SJSA1 (cell line): ENCODE measurements at regions not wholly inside any gene's neighbourhood (a gene's known extent, or its start where the extent isn't known, plus 50 kb on each side); places are given as distances from the start of the nearest gene placed in this dataset.

Experiments used
- DNase-seq, 2 experiments: peaks; one replicate each; pipeline ENCODE4 v3.0.0-alpha.2; 2015 to 2020; ENCODE audit warnings: low spot score in 2 of 2, low read depth in 1 of 2
- H3K27ac ChIP-seq: fragments of 250-450 bp; sonication (Bioruptor Pico); 2 replicates; pipeline ENCODE4 v1.5.1; 2020; ENCODE audit warnings: mild to moderate bottlenecking, moderate library complexity
- H3K27me3 ChIP-seq: fragments of 250-450 bp; sonication (Bioruptor Pico); replicated peaks from 2 replicates; pipeline ENCODE4 v1.5.1; 2020; ENCODE audit warnings: mild to moderate bottlenecking, moderate library complexity
- H3K36me3 ChIP-seq: fragments of 250-450 bp; sonication (Bioruptor Pico); 2 replicates; pipeline ENCODE4 v1.5.1; 2020; ENCODE audit warnings: mild to moderate bottlenecking
- H3K4me1 ChIP-seq: fragments of 250-450 bp; sonication (Bioruptor Pico); replicated peaks from 2 replicates; pipeline ENCODE4 v1.6.1; 2021; ENCODE audit warnings: mild to moderate bottlenecking
- H3K4me3 ChIP-seq: fragments of 250-450 bp; sonication (Bioruptor Pico); 2 replicates; pipeline ENCODE4 v1.5.1; 2020; ENCODE audit warnings: mild to moderate bottlenecking
- H3K9me3 ChIP-seq: fragments of 250-450 bp; sonication (Bioruptor Pico); replicated peaks from 2 replicates; pipeline ENCODE4 v1.5.1; 2020; ENCODE audit warnings: mild to moderate bottlenecking

DNA sequence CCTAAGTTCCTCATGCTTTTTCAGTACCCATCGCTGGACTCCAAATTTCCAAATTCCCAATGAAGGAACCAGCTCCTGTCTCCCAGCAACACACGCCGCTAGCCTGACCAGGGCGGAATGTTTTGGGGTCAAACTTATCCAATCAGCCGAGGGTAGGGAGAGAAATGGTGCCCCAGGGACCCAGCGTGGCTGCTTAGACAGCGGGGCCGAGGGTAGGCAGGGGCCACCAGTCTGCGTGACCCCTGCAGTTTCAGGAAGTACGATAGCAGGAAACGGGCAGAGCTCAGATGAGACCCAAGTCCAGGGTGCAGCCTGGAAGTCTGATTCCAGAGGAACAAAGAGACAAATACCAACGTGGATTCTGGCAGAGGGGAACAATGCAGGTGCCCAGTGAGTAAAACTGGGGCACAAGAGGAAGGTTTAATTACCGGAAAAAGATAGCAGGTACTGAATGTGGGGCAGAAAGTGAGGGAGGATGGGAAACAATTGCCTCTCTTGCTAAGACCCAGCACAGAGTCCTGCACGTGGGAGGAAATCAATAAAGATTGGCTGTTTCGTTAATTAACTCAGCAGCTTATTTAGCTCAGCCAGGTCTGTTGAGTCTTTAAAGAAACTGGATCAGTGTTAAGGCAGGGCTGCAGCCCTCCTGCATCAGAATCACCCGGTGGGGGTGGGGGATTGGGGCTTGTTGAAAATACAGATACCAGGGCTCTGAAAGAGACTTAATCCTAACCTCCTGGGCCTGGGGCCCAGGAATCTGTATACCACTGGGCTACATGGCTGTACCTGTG lies 50.4 kb upstream of the NFE2L3 start:
- Histone ChIP-seq H3K27me3 (no peaks in the 10 kb centered on the region), H3K4me1 (no peaks in the 10 kb centered on the region), H3K27ac (no peak overlapping the region), H3K9me3 (no peaks in the 10 kb centered on the region), H3K36me3 (no peaks in the 10 kb centered on the region), H3K4me3 (no peak overlapping the region)
- no peak for DNase-seq

DNA sequence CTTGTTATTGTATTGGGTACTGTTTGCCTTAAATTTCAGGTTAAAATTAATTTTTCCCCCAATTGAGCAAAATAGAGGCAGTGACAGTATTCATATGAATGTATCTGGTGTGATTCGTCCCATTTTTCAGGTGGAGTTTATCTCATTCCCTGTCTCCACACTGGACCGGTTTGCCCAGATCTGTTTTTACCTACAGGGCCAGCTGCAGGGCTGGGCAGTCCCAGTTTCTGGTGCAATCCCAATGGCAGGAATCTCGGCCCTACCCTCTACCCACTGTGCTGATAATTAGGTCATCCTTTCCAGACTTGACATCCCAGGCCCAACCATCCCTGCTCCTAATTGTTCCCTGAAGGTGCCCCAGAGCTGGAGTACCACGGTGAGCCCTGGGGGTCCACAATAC lies 49.8 kb upstream of the NFE2L3 start:
- H3K27me3 ChIP-seq = no peaks in the 10 kb centered on the region
- no peaks in the 10 kb centered on the region for H3K9me3 ChIP-seq
- no peaks in the 10 kb centered on the region for H3K4me1 ChIP-seq
- no peak overlapping the region for H3K4me3 ChIP-seq
- no peak overlapping the region for H3K27ac ChIP-seq
- no peak for DNase-seq
- no peaks in the 10 kb centered on the region for H3K36me3 ChIP-seq
